H1 (cell line): ENCODE measurements at regions not wholly inside any gene's neighbourhood (a gene's known extent, or its start where the extent isn't known, plus 50 kb on each side); places are given as distances from the start of the nearest gene placed in this dataset.

Experiments used
- CTCF ChIA-PET: fragments of 300-600 bp; sonication (Branson Sonifier 250); formaldehyde crosslinking; loops from one replicate; lab custom pipeline; 2021; ENCODE audit not compliant: partially characterized antibody; lab: Charles Lee
- POLR2A ChIA-PET: fragments of 300-600 bp; sonication (Branson Sonifier 250); formaldehyde crosslinking; loops from one replicate; lab custom pipeline; 2021; ENCODE audit warnings: inconsistent platforms; ENCODE audit not compliant: partially characterized antibody; lab: Charles Lee
- DNase-seq, 2 experiments: peaks; one replicate each; pipeline versions ENCODE4 v3.0.0 to v3.0.0-alpha.2; 2010 to 2022; ENCODE audit warnings: low spot score in 2 of 2, low read depth in 1 of 2, mixed read lengths in 1 of 2
- FAIRE-seq: peaks from 2 replicates; lab custom pipeline; 2011; peaks lifted over from hg19 to GRCh38; lab: Jason Lieb, UNC
- H2AFZ ChIP-seq: 2 replicates; pipeline ENCODE4 v1.8.1; 2012; ENCODE audit warnings: low read length, inconsistent platforms
- H2AK5ac ChIP-seq: 2 replicates; pipeline ENCODE4 v1.6.1; 2013; ENCODE audit warnings: low read depth, low read length
- H2BK120ac ChIP-seq: replicated peaks from 2 replicates; pipeline ENCODE3; 2013; ENCODE audit warnings: low read depth, low read length, inconsistent platforms
- H2BK12ac ChIP-seq: 2 replicates; pipeline ENCODE4 v1.6.1; 2013; ENCODE audit warnings: low read depth, low read length
- H2BK15ac ChIP-seq: 2 replicates; pipeline ENCODE4 v1.6.1; 2013; ENCODE audit warnings: low read length
- H2BK20ac ChIP-seq: 2 replicates; pipeline ENCODE4 v1.6.1; 2013; ENCODE audit warnings: low read length
- H2BK5ac ChIP-seq: 2 replicates; pipeline ENCODE4 v1.6.1; 2013; ENCODE audit warnings: low read depth, low read length
- H3K14ac ChIP-seq: 2 replicates; pipeline ENCODE4 v1.6.1; 2013; ENCODE audit warnings: inconsistent platforms; ENCODE audit not compliant: insufficient read length
- H3K18ac ChIP-seq: 2 replicates; pipeline ENCODE4 v1.6.1; 2013; ENCODE audit warnings: low read length; ENCODE audit errors: extremely low read depth
- H3K23ac ChIP-seq: 2 replicates; pipeline ENCODE4 v1.6.1; 2013; ENCODE audit warnings: inconsistent platforms; ENCODE audit not compliant: insufficient read length
- H3K23me2 ChIP-seq: 2 replicates; pipeline ENCODE4 v1.6.1; 2013; ENCODE audit warnings: low read depth, low read length
- H3K27ac ChIP-seq: 2 replicates; pipeline ENCODE4 v1.6.1; 2011; ENCODE audit warnings: low read depth, low read length, inconsistent platforms
- H3K27me3 ChIP-seq, 4 experiments: replicated peaks in 1 of 4; 1 replicate in 1 of 4; 2 replicates in 3 of 4; pipeline versions ENCODE4 v1.6.1 to v1.8.1; 2011 to 2013; ENCODE audit warnings: low read length in 3 of 4, mild to moderate bottlenecking in 3 of 4, inconsistent platforms in 2 of 4, mixed read lengths in 2 of 4, moderate library complexity in 1 of 4; ENCODE audit not compliant: control insufficient read depth in 3 of 4, insufficient read depth in 3 of 4; ENCODE audit errors: extremely low read depth in 1 of 4
- H3K36me3 ChIP-seq, 4 experiments: 2 replicates each; pipeline versions ENCODE4 v1.6.1 to v1.8.1; 2011 to 2013; ENCODE audit warnings: mild to moderate bottlenecking in 4 of 4, low read length in 3 of 4, moderate library complexity in 2 of 4, control low read depth in 1 of 4, inconsistent platforms in 1 of 4; ENCODE audit not compliant: insufficient read depth in 4 of 4, control insufficient read depth in 2 of 4
- H3K4ac ChIP-seq: replicated peaks from 2 replicates; pipeline ENCODE3; 2013; ENCODE audit warnings: low read length, low read depth, mixed read lengths, inconsistent platforms; ENCODE audit not compliant: insufficient read length
- H3K4me1 ChIP-seq, 4 experiments: replicated peaks in 1 of 4; 1 replicate in 1 of 4; 2 replicates in 3 of 4; pipeline versions ENCODE4 v1.6.1 to v1.8.1; 2011 to 2013; ENCODE audit warnings: low read length in 3 of 4, inconsistent platforms in 2 of 4, mixed read lengths in 1 of 4; ENCODE audit not compliant: insufficient read depth in 4 of 4, control insufficient read depth in 3 of 4
- H3K4me2 ChIP-seq, 2 experiments: 2 replicates each; pipeline versions ENCODE4 v1.6.1 to v1.8.1; 2011 to 2013; ENCODE audit warnings: low read depth in 2 of 2, low read length in 2 of 2, control low read depth in 1 of 2, inconsistent platforms in 1 of 2, mild to moderate bottlenecking in 1 of 2; ENCODE audit not compliant: insufficient read depth in 1 of 2
- H3K4me3 ChIP-seq, 4 experiments: fragments of 200-600, 300-600 bp in 1 of 4; sonication (generic), shearing (Covaris generic), sonication (Bioruptor Twin) in 1 of 4; 2 replicates each; pipeline versions ENCODE4 v1.5.1 to v1.8.1; 2011 to 2016; ENCODE audit warnings: low read length in 4 of 4, low read depth in 3 of 4, control low read depth in 2 of 4, inconsistent platforms in 2 of 4, mild to moderate bottlenecking in 2 of 4, mixed read lengths in 1 of 4, moderate library complexity in 1 of 4; ENCODE audit not compliant: insufficient read depth in 2 of 4; ENCODE audit errors: extremely low read depth in 1 of 4
- H3K56ac ChIP-seq: replicated peaks from 2 replicates; pipeline ENCODE3; 2013; ENCODE audit warnings: low read depth, mild to moderate bottlenecking, mixed read lengths, low read length, inconsistent platforms; ENCODE audit not compliant: insufficient read length
- H3K79me1 ChIP-seq: 2 replicates; pipeline ENCODE4 v1.6.1; 2013; ENCODE audit warnings: low read depth, low read length, control low read depth
- H3K79me2 ChIP-seq, 2 experiments: 2 replicates each; pipeline versions ENCODE4 v1.6.1 to v1.8.1; 2012 to 2013; ENCODE audit warnings: low read length in 2 of 2, mild to moderate bottlenecking in 2 of 2, inconsistent platforms in 1 of 2; ENCODE audit not compliant: insufficient read depth in 2 of 2, control insufficient read depth in 1 of 2
- H3K9ac ChIP-seq, 4 experiments: replicated peaks in 1 of 4; 1 replicate in 1 of 4; 2 replicates in 3 of 4; pipeline versions ENCODE4 v1.6.1 to v1.8.1; 2011 to 2013; ENCODE audit warnings: low read depth in 3 of 4, low read length in 3 of 4, control low read depth in 2 of 4, mild to moderate bottlenecking in 2 of 4, moderate library complexity in 2 of 4, inconsistent platforms in 1 of 4; ENCODE audit errors: extremely low read depth in 1 of 4
- H3K9me3 ChIP-seq, 2 experiments: 2 replicates each; pipeline versions ENCODE4 v1.6.1 to v1.8.1; 2012 to 2013; ENCODE audit warnings: mild to moderate bottlenecking in 2 of 2, moderate library complexity in 2 of 2, control low read depth in 1 of 2, inconsistent platforms in 1 of 2, low read depth in 1 of 2, low read length in 1 of 2, mixed read lengths in 1 of 2; ENCODE audit not compliant: insufficient read depth in 2 of 2
- H4K20me1 ChIP-seq, 2 experiments: replicated peaks in 1 of 2; 2 replicates each; pipeline versions ENCODE3 to v1.8.1; 2011 to 2013; ENCODE audit warnings: inconsistent platforms in 2 of 2, low read length in 2 of 2, mild to moderate bottlenecking in 1 of 2; ENCODE audit not compliant: insufficient read depth in 2 of 2, control insufficient read depth in 1 of 2
- H4K5ac ChIP-seq: 2 replicates; pipeline ENCODE4 v1.6.1; 2013; ENCODE audit warnings: low read length, low read depth, mixed read lengths, inconsistent platforms; ENCODE audit not compliant: insufficient read length
- H4K8ac ChIP-seq: 2 replicates; pipeline ENCODE4 v1.8.0; 2013; ENCODE audit warnings: mild to moderate bottlenecking, moderate library complexity, low read length, inconsistent platforms; ENCODE audit not compliant: insufficient read depth; ENCODE audit errors: extremely low read depth
- H4K91ac ChIP-seq: replicated peaks from 2 replicates; pipeline ENCODE3; 2013; ENCODE audit warnings: low read length, mixed read lengths, inconsistent platforms; ENCODE audit not compliant: insufficient read length
- EP300 ChIP-seq, 2 experiments: IDR thresholded peaks; 1 replicate in 1 of 2; 2 replicates in 1 of 2; pipeline ENCODE4 v1.6.1; 2011 to 2012; ENCODE audit warnings: low read depth in 2 of 2, low read length in 2 of 2, mild to moderate bottlenecking in 2 of 2, borderline replicate concordance in 1 of 2, inconsistent platforms in 1 of 2, moderate library complexity in 1 of 2
- EZH2 ChIP-seq: fragments of 200-600 bp; sonication (generic); IDR thresholded peaks from 2 replicates; pipeline ENCODE4 v1.7.1; 2012; ENCODE audit warnings: low read depth, mild to moderate bottlenecking, moderate library complexity, low read length, inconsistent platforms; ENCODE audit not compliant: severe bottlenecking
- HDAC6 ChIP-seq: IDR thresholded peaks from one replicate; pipeline ENCODE4 v1.7.1; 2012; ENCODE audit warnings: low read depth, mild to moderate bottlenecking, inconsistent platforms, low read length, moderate library complexity
- KDM1A ChIP-seq: fragments of 200-600, 300-600 bp; sonication (generic); IDR thresholded peaks from 2 replicates; pipeline ENCODE4 v1.7.1; 2016; ENCODE audit warnings: mild to moderate bottlenecking, low read length, borderline replicate concordance
- SP2 ChIP-seq: IDR thresholded peaks from 2 replicates; pipeline ENCODE4 v1.6.1; 2012; ENCODE audit warnings: mild to moderate bottlenecking, low read length, inconsistent platforms
- WGBS, 2 experiments: shearing (Covaris generic) in 1 of 2; methylation state at CpG; one replicate each; pipeline versions ENCODE4 v1.1.6 to v1.1.7; 2013 to 2015; ENCODE audit warnings: low lambda C conversion rate in 2 of 2, mixed read lengths in 2 of 2, inconsistent platforms in 1 of 2, low coverage in 1 of 2, missing lambda C conversion rate in 1 of 2; ENCODE audit not compliant: insufficient replicate concordance in 2 of 2, insufficient coverage in 1 of 2, insufficient read length in 1 of 2; ENCODE audit errors: extremely low coverage in 1 of 2, missing lambda C conversion rate in 1 of 2; 5-methylcytosine and 5-hydroxymethylcytosine counted together

DNA sequence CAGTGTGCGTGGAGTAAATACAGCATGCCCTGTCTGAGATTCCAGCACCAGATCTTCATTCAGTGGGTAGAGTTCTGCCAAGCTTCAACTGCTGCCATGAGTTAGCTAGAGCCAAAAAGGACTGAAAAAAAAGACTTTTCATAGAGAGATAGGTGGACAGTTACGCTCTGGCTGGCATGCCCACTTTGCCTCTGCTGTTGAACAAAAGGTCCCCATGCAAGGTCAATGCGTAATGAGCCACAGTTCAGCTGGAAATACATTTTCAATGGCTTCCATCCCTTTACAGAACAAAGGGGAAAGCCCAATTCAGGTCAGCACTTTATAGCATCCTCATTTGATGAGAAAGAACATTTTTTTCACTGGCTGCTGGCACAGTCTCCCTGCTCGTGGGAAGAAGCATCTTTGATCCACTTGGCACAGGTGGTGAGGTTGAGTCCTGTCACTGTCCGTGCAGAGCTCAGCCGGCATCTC, 86.9 kb upstream of the ERCC6L2 start:
- Histone ChIP-seq H2AFZ (no peak overlapping the region), H2BK20ac (no peak overlapping the region), H3K23ac (no peak overlapping the region), H3K4me3 (no peak overlapping the region), H3K4ac (no peak overlapping the region), H3K9ac (no peak overlapping the region), H2BK120ac (no peak overlapping the region)
- FAIRE-seq = no peak
- TF ChIP-seq EZH2 (no peak), EP300 (IDR thresholded peaks at IDR 0.05; ENCODE audit: borderline replicate concordance in 1 of 2, low read depth in 2 of 2, low read length in 2 of 2) (no peak), SP2 (no peak), KDM1A (no peak), HDAC6 (no peak)
- TF ChIP-seq, all 59 proteins: peak for 0
- no peaks in the 10 kb centered on the region for H3K79me2 ChIP-seq
- 92% methylated on average over 6 of the region's 6 CpGs; no CpG with 5 or more reads in 1 of the 2 experiments for WGBS, 2 experiments
- no peak overlapping the region for H3K18ac ChIP-seq
- H4K91ac ChIP-seq = no peak overlapping the region
- H2BK15ac ChIP-seq = no peak overlapping the region
- DNase-seq = peak in 1 of 2 experiments; percentile 26
- H3K27me3 ChIP-seq = no peaks in the 10 kb centered on the region
- no peaks in the 10 kb centered on the region for H3K36me3 ChIP-seq
- no peak overlapping the region for H3K4me2 ChIP-seq
- no peaks in the 10 kb centered on the region for H4K20me1 ChIP-seq
- no peaks in the 10 kb centered on the region for H3K23me2 ChIP-seq
- no peak overlapping the region for H4K5ac ChIP-seq
- ChIA-PET POLR2A (no interaction called here), CTCF (interaction anchor here (1.2 kb wide), 1 partner anchor 46 kb away, joined by 3 read pairs; no protein-coding TSS in a partner anchor)
- no peaks in the 10 kb centered on the region for H3K79me1 ChIP-seq
- H2AK5ac ChIP-seq = no peak overlapping the region
- no peak overlapping the region for H3K56ac ChIP-seq
- H2BK12ac ChIP-seq = no peak overlapping the region
- H4K8ac ChIP-seq = no peak overlapping the region
- no peak overlapping the region for H3K14ac ChIP-seq
- no peaks in the 10 kb centered on the region for H3K9me3 ChIP-seq
- H3K27ac ChIP-seq = no peak overlapping the region
- peaks cover 0 to 1% (median 0%) of the 10 kb centered on the region in 4 experiments; a peak in 1 of 7 replicates for H3K4me1 ChIP-seq
- H2BK5ac ChIP-seq = no peak overlapping the region
